Mesenchymal stem cell (in vitro differentiated cells and primary cell): ENCODE measurements at regions not wholly inside any gene's neighbourhood (a gene's known extent, or its start where the extent isn't known, plus 50 kb on each side); places are given as distances from the start of the nearest gene placed in this dataset.

Source experiments
- DNase-seq: peaks from one replicate; pipeline ENCODE4 v3.0.0-alpha.2; 2013
- H2AFZ ChIP-seq: one replicate; pipeline ENCODE4 v1.6.1; 2013; ENCODE audit warnings: low read depth, mild to moderate bottlenecking, control low read depth, inconsistent platforms, low read length, moderate library complexity
- H2AK5ac ChIP-seq: 2 replicates; pipeline ENCODE4 v1.6.1; 2013; ENCODE audit warnings: low read length, moderate library complexity, mild to moderate bottlenecking, inconsistent platforms; ENCODE audit not compliant: severe bottlenecking
- H2BK120ac ChIP-seq: one replicate; pipeline ENCODE4 v1.6.1; 2013; ENCODE audit warnings: low read depth, mild to moderate bottlenecking, inconsistent platforms, low read length, moderate library complexity
- H2BK12ac ChIP-seq, 2 experiments: one replicate each; pipeline ENCODE4 v1.6.1; 2013; ENCODE audit warnings: inconsistent platforms in 2 of 2, low read length in 2 of 2, mild to moderate bottlenecking in 2 of 2, moderate library complexity in 2 of 2, control low read depth in 1 of 2
- H2BK15ac ChIP-seq: one replicate; pipeline ENCODE4 v1.6.1; 2013; ENCODE audit warnings: mild to moderate bottlenecking, low read depth, inconsistent platforms; ENCODE audit not compliant: poor library complexity, severe bottlenecking
- H2BK5ac ChIP-seq: 2 replicates; pipeline ENCODE4 v1.6.1; 2013; ENCODE audit warnings: low read depth, mild to moderate bottlenecking, low read length, control low read depth, inconsistent platforms; ENCODE audit not compliant: poor library complexity, severe bottlenecking
- H3K14ac ChIP-seq, 2 experiments: one replicate each; pipeline ENCODE4 v1.6.1; 2013; ENCODE audit warnings: inconsistent platforms in 2 of 2, low read length in 2 of 2, control low read depth in 1 of 2, mild to moderate bottlenecking in 1 of 2, moderate library complexity in 1 of 2
- H3K18ac ChIP-seq, 2 experiments: one replicate each; pipeline ENCODE4 v1.6.1; 2013; ENCODE audit warnings: inconsistent platforms in 2 of 2, low read length in 2 of 2, control low read depth in 1 of 2, low read depth in 1 of 2, mild to moderate bottlenecking in 1 of 2
- H3K23ac ChIP-seq, 2 experiments: one replicate each; pipeline ENCODE4 v1.6.1; 2013; ENCODE audit warnings: inconsistent platforms in 2 of 2, low read length in 2 of 2, mild to moderate bottlenecking in 2 of 2, moderate library complexity in 2 of 2, control low read depth in 1 of 2
- H3K27ac ChIP-seq: 2 replicates; pipeline ENCODE4 v1.5.1; 2013; ENCODE audit warnings: mild to moderate bottlenecking, moderate library complexity, low read length, control low read depth, inconsistent platforms; ENCODE audit not compliant: poor library complexity, severe bottlenecking
- H3K27me3 ChIP-seq, 2 experiments: 2 replicates each; pipeline versions ENCODE4 v1.6.1 to v1.7.0; 2013; ENCODE audit warnings: low read length in 2 of 2, mild to moderate bottlenecking in 2 of 2, moderate library complexity in 2 of 2, control low read depth in 1 of 2, inconsistent platforms in 1 of 2; ENCODE audit not compliant: control insufficient read depth in 1 of 2, insufficient read depth in 1 of 2
- H3K36me3 ChIP-seq, 2 experiments: 2 replicates each; pipeline versions ENCODE4 v1.6.1 to v1.7.0; 2013; ENCODE audit warnings: low read length in 2 of 2, control low read depth in 1 of 2, inconsistent platforms in 1 of 2, low read depth in 1 of 2, mild to moderate bottlenecking in 1 of 2; ENCODE audit not compliant: insufficient read depth in 2 of 2, control insufficient read depth in 1 of 2
- H3K4ac ChIP-seq, 2 experiments: one replicate each; pipeline ENCODE4 v1.6.1; 2013; ENCODE audit warnings: inconsistent platforms in 2 of 2, low read length in 2 of 2, mild to moderate bottlenecking in 2 of 2, moderate library complexity in 2 of 2, control low read depth in 1 of 2, low read depth in 1 of 2
- H3K4me1 ChIP-seq: 2 replicates; pipeline ENCODE4 v1.6.1; 2013; ENCODE audit warnings: low read depth, low read length, control low read depth; ENCODE audit not compliant: control insufficient read depth, insufficient read depth
- H3K4me2 ChIP-seq: 2 replicates; pipeline ENCODE4 v1.6.1; 2013; ENCODE audit warnings: low read length, mild to moderate bottlenecking, inconsistent platforms; ENCODE audit not compliant: poor library complexity, severe bottlenecking
- H3K4me3 ChIP-seq, 2 experiments: 2 replicates each; pipeline versions ENCODE4 v1.5.1 to v1.7.0; 2013; ENCODE audit warnings: low read length in 2 of 2, mild to moderate bottlenecking in 2 of 2, control low read depth in 1 of 2, low read depth in 1 of 2; ENCODE audit not compliant: insufficient read depth in 1 of 2
- H3K79me1 ChIP-seq: replicated peaks from 2 replicates; pipeline ENCODE4 v1.6.1; 2013; ENCODE audit warnings: mild to moderate bottlenecking, control low read depth, low read length, inconsistent platforms; ENCODE audit not compliant: poor library complexity, severe bottlenecking
- H3K9ac ChIP-seq: 2 replicates; pipeline ENCODE4 v1.7.0; 2013; ENCODE audit warnings: mild to moderate bottlenecking, low read length, moderate library complexity
- H3K9me3 ChIP-seq: 2 replicates; pipeline ENCODE4 v1.7.0; 2013; ENCODE audit warnings: mild to moderate bottlenecking, low read length; ENCODE audit not compliant: control insufficient read depth
- H4K8ac ChIP-seq: one replicate; pipeline ENCODE4 v1.6.1; 2013; ENCODE audit warnings: inconsistent platforms, mild to moderate bottlenecking, low read length, moderate library complexity
- H4K91ac ChIP-seq: one replicate; pipeline ENCODE4 v1.6.1; 2013; ENCODE audit warnings: mild to moderate bottlenecking, low read length, inconsistent platforms
- WGBS: methylation state at CpG from one replicate; pipeline ENCODE4 v1.1.7; 2013; ENCODE audit warnings: mixed read lengths; 5-methylcytosine and 5-hydroxymethylcytosine counted together

- Histone ChIP-seq H3K9ac (no peak overlapping the region), H3K36me3 (no peaks in the 10 kb centered on the region), H2AK5ac (no peak overlapping the region), H2BK120ac (no peak overlapping the region), H2BK12ac (no peak overlapping the region), H4K91ac (no peak overlapping the region), H3K4me3 (no peak overlapping the region), H2BK15ac (no peak overlapping the region), H3K14ac (no peak overlapping the region), H3K18ac (no peak overlapping the region), H3K27me3 (peaks cover 0 to 15% of the 10 kb centered on the region in 2 experiments), H3K4me1 (peaks cover 2% of the 10 kb centered on the region), H3K27ac (no peak overlapping the region), H3K4ac (no peak overlapping the region), H3K4me2 (no peak overlapping the region), H3K9me3 (no peaks in the 10 kb centered on the region), H2BK5ac (no peak overlapping the region), H3K23ac (no peak overlapping the region), H2AFZ (no peak overlapping the region), H4K8ac (no peak overlapping the region), H3K79me1 (no peaks in the 10 kb centered on the region)
- 84% methylated on average over 26 of the region's 26 CpGs for WGBS
- no peak for DNase-seq
Observed at GRCh38 chr5:1948663-1949191, 66.0 kb upstream of the IRX4 start.

GRCh38 chr5:1948111-1948510, 65.4 kb upstream of the IRX4 start:
- Histone ChIP-seq H3K79me1 (no peaks in the 10 kb centered on the region), H3K9me3 (no peaks in the 10 kb centered on the region), H2AK5ac (no peak overlapping the region), H4K8ac (no peak overlapping the region), H2BK5ac (no peak overlapping the region), H3K27ac (no peak overlapping the region), H3K9ac (no peak overlapping the region), H3K14ac (no peak overlapping the region), H3K4ac (no peak overlapping the region), H3K18ac (no peak overlapping the region), H4K91ac (no peak overlapping the region), H3K36me3 (no peaks in the 10 kb centered on the region), H2BK12ac (no peak overlapping the region), H3K4me2 (no peak overlapping the region), H3K27me3 (peaks cover 0 to 15% of the 10 kb centered on the region in 2 experiments), H3K4me3 (no peak overlapping the region), H2AFZ (no peak overlapping the region), H2BK120ac (no peak overlapping the region), H2BK15ac (no peak overlapping the region), H3K4me1 (peaks cover 2% of the 10 kb centered on the region), H3K23ac (no peak overlapping the region)
- WGBS = 60% methylated on average over 7 of the region's 10 CpGs
- DNase-seq = no peak

- Histone ChIP-seq H3K9me3 (no peaks in the 10 kb centered on the region), H4K8ac (no peak overlapping the region), H3K14ac (no peak overlapping the region), H3K27me3 (peaks cover 0 to 15% of the 10 kb centered on the region in 2 experiments), H2AK5ac (no peak overlapping the region), H2BK5ac (no peak overlapping the region), H3K79me1 (no peaks in the 10 kb centered on the region), H2AFZ (no peak overlapping the region), H3K9ac (no peak overlapping the region), H3K18ac (no peak overlapping the region), H3K4me3 (no peak overlapping the region), H3K27ac (no peak overlapping the region), H2BK12ac (no peak overlapping the region), H3K36me3 (no peaks in the 10 kb centered on the region), H4K91ac (no peak overlapping the region), H3K4me2 (no peak overlapping the region), H3K4ac (no peak overlapping the region), H3K4me1 (peaks cover 2% of the 10 kb centered on the region), H2BK120ac (no peak overlapping the region), H2BK15ac (no peak overlapping the region), H3K23ac (no peak overlapping the region)
- 77% methylated on average over 13 of the region's 13 CpGs for WGBS
- no peak for DNase-seq
Observed at GRCh38 chr5:1946776-1947175, 64.1 kb upstream of the IRX4 start.

- Histone ChIP-seq H3K4me2 (no peak overlapping the region), H2BK12ac (no peak overlapping the region), H3K27ac (no peak overlapping the region), H3K18ac (no peak overlapping the region), H2BK5ac (no peak overlapping the region), H2AFZ (no peak overlapping the region), H3K27me3 (peaks cover 0 to 15% of the 10 kb centered on the region in 2 experiments), H3K4me1 (peaks cover 2% of the 10 kb centered on the region), H2AK5ac (no peak overlapping the region), H3K36me3 (no peaks in the 10 kb centered on the region), H4K91ac (no peak overlapping the region), H2BK120ac (no peak overlapping the region), H3K14ac (no peak overlapping the region), H3K23ac (no peak overlapping the region), H3K79me1 (no peaks in the 10 kb centered on the region), H2BK15ac (no peak overlapping the region), H3K4ac (no peak overlapping the region), H3K4me3 (no peak overlapping the region), H3K9me3 (no peaks in the 10 kb centered on the region), H3K9ac (no peak overlapping the region), H4K8ac (no peak overlapping the region)
- DNase-seq = no peak
- 90% methylated on average over 17 of the region's 17 CpGs for WGBS
Observed at GRCh38 chr5:1946122-1946677, 63.5 kb upstream of the IRX4 start.
